B cell (primary cell): ENCODE measurements at regions not wholly inside any gene's neighbourhood (a gene's known extent, or its start where the extent isn't known, plus 50 kb on each side); places are given as distances from the start of the nearest gene placed in this dataset.

ENCODE experiments used
- ATAC-seq: fragments of 200-7000 bp; cut with Tn5 transposase; one replicate; pipeline ENCODE4 v1.10.0; 2021; ENCODE audit warnings: low read depth, mild to moderate bottlenecking, moderate number of reproducible peaks, moderate library complexity
- CTCF ChIA-PET: fragments of 350-600 bp; sonication (Branson Sonifier 250); formaldehyde crosslinking; loops from one replicate; lab custom pipeline; 2021; ENCODE audit warnings: antibody characterized with exemption, inconsistent platforms; lab: Charles Lee
- POLR2A ChIA-PET: fragments of 350-600 bp; sonication (Branson Sonifier 250); formaldehyde crosslinking; loops from one replicate; lab custom pipeline; 2021; ENCODE audit warnings: antibody characterized with exemption; lab: Charles Lee
- DNase-seq: peaks from one replicate; pipeline ENCODE4 v3.0.0; 2013
- H2AFZ ChIP-seq: 2 replicates; pipeline ENCODE4 v1.6.1; 2012; ENCODE audit warnings: mild to moderate bottlenecking, low read depth, low read length; ENCODE audit not compliant: insufficient read depth, poor library complexity, severe bottlenecking
- H3K27ac ChIP-seq, 2 donors: 1 replicate in 1 of 2; 2 replicates in 1 of 2; pipeline ENCODE4 v1.5.1; 2012 to 2013; ENCODE audit warnings: low read length in 2 of 2, mild to moderate bottlenecking in 2 of 2, moderate library complexity in 1 of 2
- H3K27me3 ChIP-seq, 4 experiments: fragments of 200-600 bp in 1 of 4; sonication (generic) in 1 of 4; replicated peaks in 1 of 4; 1 replicate in 2 of 4; 2 replicates in 2 of 4; pipeline versions ENCODE4 v1.6.1 to v1.7.0; 2013 to 2016; ENCODE audit warnings: low read length in 3 of 4, mild to moderate bottlenecking in 2 of 4, mixed read lengths in 1 of 4, moderate library complexity in 1 of 4; ENCODE audit not compliant: insufficient read depth in 4 of 4, control insufficient read depth in 3 of 4; ENCODE audit errors: control extremely low read depth in 1 of 4
- H3K36me3 ChIP-seq, 2 experiments: replicated peaks in 1 of 2; 1 replicate in 1 of 2; 2 replicates in 1 of 2; pipeline versions ENCODE4 v1.6.1 to v1.7.1; 2013; ENCODE audit warnings: low read length in 1 of 2; ENCODE audit not compliant: insufficient read depth in 2 of 2, control insufficient read depth in 1 of 2; ENCODE audit errors: control extremely low read depth in 1 of 2, extremely low read depth in 1 of 2
- H3K4me1 ChIP-seq, 2 donors: fragments of 200-600 bp in 1 of 2; sonication (generic) in 1 of 2; 1 replicate in 1 of 2; 2 replicates in 1 of 2; pipeline versions ENCODE4 v1.5.1 to v1.6.1; 2013 to 2017; ENCODE audit warnings: low read length in 2 of 2; ENCODE audit not compliant: control insufficient read depth in 2 of 2, insufficient read depth in 2 of 2
- H3K4me2 ChIP-seq: replicated peaks from 2 replicates; pipeline ENCODE3; 2012; ENCODE audit warnings: mild to moderate bottlenecking, low read depth, low read length; ENCODE audit not compliant: poor library complexity, severe bottlenecking
- H3K4me3 ChIP-seq, 5 experiments: fragments of 200-600 bp in 1 of 5; sonication (generic) in 1 of 5; 1 replicate in 3 of 5; 2 replicates in 2 of 5; pipeline versions ENCODE4 v1.5.1 to v1.7.0; 2011 to 2016; ENCODE audit warnings: low read length in 4 of 5, mild to moderate bottlenecking in 4 of 5, low read depth in 2 of 5, control low read depth in 1 of 5, moderate library complexity in 1 of 5; ENCODE audit not compliant: insufficient read depth in 1 of 5; ENCODE audit errors: control extremely low read depth in 1 of 5, extremely low read depth in 1 of 5
- H3K79me2 ChIP-seq: fragments of 200-600 bp; sonication (generic); one replicate; pipeline ENCODE4 v1.6.0; 2016; ENCODE audit warnings: low read length; ENCODE audit not compliant: control insufficient read depth, insufficient read depth
- H3K9ac ChIP-seq: fragments of 200-600 bp; sonication (generic); 2 replicates; pipeline ENCODE4 v1.6.1; 2017; ENCODE audit warnings: mild to moderate bottlenecking, low read length, moderate library complexity
- H3K9me3 ChIP-seq, 3 donors: one replicate each; pipeline versions ENCODE4 v1.6.1 to v1.7.1; 2013; ENCODE audit warnings: low read length in 2 of 3; ENCODE audit not compliant: control insufficient read depth in 2 of 3, insufficient read depth in 1 of 3; ENCODE audit errors: control extremely low read depth in 1 of 3
- H4K20me1 ChIP-seq: 2 replicates; pipeline ENCODE4 v1.6.0; 2012; ENCODE audit warnings: mild to moderate bottlenecking, low read length; ENCODE audit not compliant: insufficient read depth, control insufficient read depth, poor library complexity, severe bottlenecking
- H3K27ac Mint-ChIP-seq: one replicate; pipeline ENCODE4 v1.8.0; 2021; ENCODE audit warnings: mixed read lengths
- H3K27me3 Mint-ChIP-seq: one replicate; pipeline ENCODE4 v1.8.0; 2021; ENCODE audit warnings: mixed read lengths
- H3K4me1 Mint-ChIP-seq: one replicate; pipeline ENCODE4 v1.8.0; 2021; ENCODE audit warnings: mixed read lengths
- H3K4me3 Mint-ChIP-seq: one replicate; pipeline ENCODE4 v1.8.0; 2021; ENCODE audit warnings: mixed read lengths
- H3K9me3 Mint-ChIP-seq: one replicate; pipeline ENCODE4 v1.8.0; 2022; ENCODE audit warnings: mixed read lengths; ENCODE audit not compliant: insufficient read depth
- EZH2 ChIP-seq: IDR thresholded peaks from 2 replicates; pipeline ENCODE4 v1.6.1; 2012; ENCODE audit warnings: borderline replicate concordance, low read depth, mild to moderate bottlenecking, moderate library complexity, low read length; ENCODE audit not compliant: insufficient read depth, poor library complexity, severe bottlenecking
- WGBS: methylation state at CpG from one replicate; pipeline ENCODE4 v1.1.5; 2013; ENCODE audit warnings: missing lambda C conversion rate; ENCODE audit not compliant: insufficient coverage; 5-methylcytosine and 5-hydroxymethylcytosine counted together
- intact Hi-C: fragments of 100-400 bp; cut with micrococcal nuclease; formaldehyde crosslinking; loops from one replicate; pipeline ENCODE4 v1.10.0; 2022
- TF ChIP-seq, protein P1 (sequence below): fragments of 200-600 bp; IDR thresholded peaks from one replicate; pipeline ENCODE4 v1.8.0; 2022; ENCODE audit warnings: antibody characterized with exemption, mild to moderate bottlenecking

GRCh38 chr3:73296859-73297258 is 235.4 kb downstream of the EBLN2 start:
- Histone ChIP-seq H3K4me1 (no peaks in the 10 kb centered on the region), H3K27me3 (no peaks in the 10 kb centered on the region), H3K9me3 (peaks cover 0 to 2% (median 0%) of the 10 kb centered on the region in 3 donors), H2AFZ (no peak overlapping the region), H3K9ac (no peak overlapping the region), H3K36me3 (no peaks in the 10 kb centered on the region), H3K27ac (no peak overlapping the region), H3K79me2 (no peaks in the 10 kb centered on the region), H4K20me1 (no peaks in the 10 kb centered on the region), H3K4me2 (no peak overlapping the region), H3K4me3 (no peak overlapping the region)
- no peaks in the 10 kb centered on the region for H3K9me3 Mint-ChIP-seq
- WGBS = 100% methylated on average over 2 of the region's 5 CpGs
- POLR2A ChIA-PET = no interaction called here
- CTCF ChIA-PET = no interaction called here
- no peak overlapping the region for H3K4me3 Mint-ChIP-seq
- no peaks in the 10 kb centered on the region for H3K4me1 Mint-ChIP-seq
- no peak overlapping the region for H3K27ac Mint-ChIP-seq
- ATAC-seq (no peak), DNase-seq (no peak)
- TF ChIP-seq, protein P1, sequence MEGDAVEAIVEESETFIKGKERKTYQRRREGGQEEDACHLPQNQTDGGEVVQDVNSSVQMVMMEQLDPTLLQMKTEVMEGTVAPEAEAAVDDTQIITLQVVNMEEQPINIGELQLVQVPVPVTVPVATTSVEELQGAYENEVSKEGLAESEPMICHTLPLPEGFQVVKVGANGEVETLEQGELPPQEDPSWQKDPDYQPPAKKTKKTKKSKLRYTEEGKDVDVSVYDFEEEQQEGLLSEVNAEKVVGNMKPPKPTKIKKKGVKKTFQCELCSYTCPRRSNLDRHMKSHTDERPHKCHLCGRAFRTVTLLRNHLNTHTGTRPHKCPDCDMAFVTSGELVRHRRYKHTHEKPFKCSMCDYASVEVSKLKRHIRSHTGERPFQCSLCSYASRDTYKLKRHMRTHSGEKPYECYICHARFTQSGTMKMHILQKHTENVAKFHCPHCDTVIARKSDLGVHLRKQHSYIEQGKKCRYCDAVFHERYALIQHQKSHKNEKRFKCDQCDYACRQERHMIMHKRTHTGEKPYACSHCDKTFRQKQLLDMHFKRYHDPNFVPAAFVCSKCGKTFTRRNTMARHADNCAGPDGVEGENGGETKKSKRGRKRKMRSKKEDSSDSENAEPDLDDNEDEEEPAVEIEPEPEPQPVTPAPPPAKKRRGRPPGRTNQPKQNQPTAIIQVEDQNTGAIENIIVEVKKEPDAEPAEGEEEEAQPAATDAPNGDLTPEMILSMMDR = no peak
- no peak for TF ChIP-seq EZH2
- intact Hi-C loops = no loop called here
- H3K27me3 Mint-ChIP-seq = peaks cover 3% of the 10 kb centered on the region

GRCh38 chr3:73298243-73299183 is 237.1 kb downstream of the EBLN2 start:
- Mint-ChIP-seq H3K27me3 (peaks cover 7% of the 10 kb centered on the region), H3K4me3 (no peak overlapping the region), H3K9me3 (no peaks in the 10 kb centered on the region), H3K27ac (no peak overlapping the region), H3K4me1 (no peaks in the 10 kb centered on the region)
- H3K9me3 ChIP-seq = no peaks in the 10 kb centered on the region
- 70% methylated on average over 7 of the region's 11 CpGs for WGBS
- intact Hi-C loops = no loop called here
- TF ChIP-seq EZH2 = no peak
- TF ChIP-seq, protein P1 = no peak
- no peak overlapping the region for H2AFZ ChIP-seq
- H3K27me3 ChIP-seq = peaks cover 0 to 4% (median 0%) of the 10 kb centered on the region in 4 experiments
- no peaks in the 10 kb centered on the region for H4K20me1 ChIP-seq
- CTCF ChIA-PET = no interaction called here
- no peak overlapping the region for H3K9ac ChIP-seq
- no peak for ATAC-seq
- H3K4me1 ChIP-seq = no peaks in the 10 kb centered on the region
- no peaks in the 10 kb centered on the region for H3K79me2 ChIP-seq
- H3K4me3 ChIP-seq = no peak overlapping the region
- no peak overlapping the region for H3K4me2 ChIP-seq
- no peak overlapping the region for H3K27ac ChIP-seq
- DNase-seq = no peak
- no peaks in the 10 kb centered on the region for H3K36me3 ChIP-seq
- POLR2A ChIA-PET = no interaction called here
